Activated CD8-positive, alpha-beta T cell treated with anti-CD3 and anti-CD28 coated beads for 36 hours (primary cell): ENCODE measurements at regions not wholly inside any gene's neighbourhood (a gene's known extent, or its start where the extent isn't known, plus 50 kb on each side); places are given as distances from the start of the nearest gene placed in this dataset.

Source experiments
- ATAC-seq: fragments of 200-7000 bp; cut with Tn5 transposase; one replicate; pipeline ENCODE4 v1.10.0; 2021; ENCODE audit warnings: mild to moderate bottlenecking, moderate library complexity
- CTCF ChIA-PET: fragments of 350-600 bp; sonication (Branson Sonifier 250); formaldehyde crosslinking; loops from one replicate; lab custom pipeline; 2021; ENCODE audit warnings: antibody characterized with exemption; lab: Charles Lee
- POLR2A ChIA-PET: fragments of 350-600 bp; sonication (Branson Sonifier 250); formaldehyde crosslinking; loops from one replicate; lab custom pipeline; 2021; ENCODE audit warnings: antibody characterized with exemption; lab: Charles Lee
- DNase-seq: peaks from one replicate; pipeline ENCODE4 v3.0.0-alpha.2; 2020
- H3K27ac Mint-ChIP-seq: one replicate; pipeline ENCODE4 v1.8.0; 2021; ENCODE audit warnings: mild to moderate bottlenecking, mixed read lengths
- H3K27me3 Mint-ChIP-seq: one replicate; pipeline ENCODE4 v1.8.0; 2021; ENCODE audit warnings: mixed read lengths
- H3K36me3 Mint-ChIP-seq: one replicate; pipeline ENCODE4 v1.8.0; 2021; ENCODE audit warnings: low read depth, mixed read lengths
- H3K4me1 Mint-ChIP-seq: one replicate; pipeline ENCODE4 v1.8.0; 2021; ENCODE audit warnings: low read depth, mixed read lengths
- H3K4me3 Mint-ChIP-seq: one replicate; pipeline ENCODE4 v1.8.0; 2021; ENCODE audit warnings: mild to moderate bottlenecking, moderate library complexity, mixed read lengths
- H3K9me3 Mint-ChIP-seq: one replicate; pipeline ENCODE4 v1.8.0; 2021; ENCODE audit warnings: mixed read lengths
- intact Hi-C: fragments of 100-400 bp; cut with micrococcal nuclease; formaldehyde crosslinking; loops from one replicate; pipeline ENCODE4 v1.10.0; 2022
- TF ChIP-seq, protein P1 (sequence below): fragments of 200-600 bp; IDR thresholded peaks from one replicate; pipeline ENCODE4 v1.8.0; 2022; ENCODE audit warnings: antibody characterized with exemption, mild to moderate bottlenecking

DNA sequence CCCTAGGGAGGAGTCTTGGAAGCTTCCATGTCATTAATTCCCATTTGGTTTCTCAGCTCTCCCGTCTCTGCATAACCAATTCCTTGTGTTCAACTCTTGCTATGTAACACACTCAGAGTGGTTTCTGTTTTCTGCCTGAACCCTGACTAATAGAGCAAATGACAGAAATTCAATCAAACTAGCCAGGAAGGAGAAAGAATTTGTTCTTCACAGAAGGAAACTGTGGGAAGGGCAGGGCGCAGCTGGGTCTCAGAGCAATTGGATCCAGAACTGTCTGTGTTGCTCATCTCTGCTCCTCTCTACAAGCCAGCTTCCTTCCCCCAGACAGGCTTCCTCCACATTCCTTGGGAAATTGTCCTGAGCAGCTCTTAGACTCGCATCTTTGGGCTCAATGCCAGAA lies 269.8 kb downstream of the TNS1 start:
- ATAC-seq (no peak), DNase-seq (no peak)
- no peaks in the 10 kb centered on the region for H3K9me3 Mint-ChIP-seq
- H3K4me3 Mint-ChIP-seq: no peak overlapping the region
- TF ChIP-seq, protein P1, sequence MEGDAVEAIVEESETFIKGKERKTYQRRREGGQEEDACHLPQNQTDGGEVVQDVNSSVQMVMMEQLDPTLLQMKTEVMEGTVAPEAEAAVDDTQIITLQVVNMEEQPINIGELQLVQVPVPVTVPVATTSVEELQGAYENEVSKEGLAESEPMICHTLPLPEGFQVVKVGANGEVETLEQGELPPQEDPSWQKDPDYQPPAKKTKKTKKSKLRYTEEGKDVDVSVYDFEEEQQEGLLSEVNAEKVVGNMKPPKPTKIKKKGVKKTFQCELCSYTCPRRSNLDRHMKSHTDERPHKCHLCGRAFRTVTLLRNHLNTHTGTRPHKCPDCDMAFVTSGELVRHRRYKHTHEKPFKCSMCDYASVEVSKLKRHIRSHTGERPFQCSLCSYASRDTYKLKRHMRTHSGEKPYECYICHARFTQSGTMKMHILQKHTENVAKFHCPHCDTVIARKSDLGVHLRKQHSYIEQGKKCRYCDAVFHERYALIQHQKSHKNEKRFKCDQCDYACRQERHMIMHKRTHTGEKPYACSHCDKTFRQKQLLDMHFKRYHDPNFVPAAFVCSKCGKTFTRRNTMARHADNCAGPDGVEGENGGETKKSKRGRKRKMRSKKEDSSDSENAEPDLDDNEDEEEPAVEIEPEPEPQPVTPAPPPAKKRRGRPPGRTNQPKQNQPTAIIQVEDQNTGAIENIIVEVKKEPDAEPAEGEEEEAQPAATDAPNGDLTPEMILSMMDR: no peak
- intact Hi-C loops: no loop called here
- ChIA-PET POLR2A (no interaction called here), CTCF (interaction anchor here (0.6 to 2.1 kb wide), 3 partner anchors 7 to 23 kb away, joined by 3 to 9 read pairs (median 4); no protein-coding TSS in a partner anchor)
- H3K4me1 Mint-ChIP-seq: peaks cover 35% of the 10 kb centered on the region
- H3K36me3 Mint-ChIP-seq: peaks cover 19% of the 10 kb centered on the region
- H3K27ac Mint-ChIP-seq: no peak overlapping the region
- no peaks in the 10 kb centered on the region for H3K27me3 Mint-ChIP-seq

- Mint-ChIP-seq H3K9me3 (no peaks in the 10 kb centered on the region), H3K36me3 (peaks cover 19% of the 10 kb centered on the region), H3K27ac (no peak overlapping the region), H3K4me3 (no peak overlapping the region), H3K4me1 (peaks cover 35% of the 10 kb centered on the region), H3K27me3 (no peaks in the 10 kb centered on the region)
- CTCF ChIA-PET: interaction anchor here (0.6 to 2.1 kb wide), 2 partner anchors 19 to 221 kb away, joined by 3 to 9 read pairs; no protein-coding TSS in a partner anchor
- ATAC-seq: no peak
- TF ChIP-seq, protein P1: no peak
- POLR2A ChIA-PET: interaction anchor here (0.6 kb wide), 1 partner anchor 665 kb away, joined by 3 read pairs; no protein-coding TSS in a partner anchor
- no peak for DNase-seq
- intact Hi-C loops: no loop called here
These were observed 271.0 kb downstream of the TNS1 start for GRCh38 chr2:217731805-217732204.

DNA sequence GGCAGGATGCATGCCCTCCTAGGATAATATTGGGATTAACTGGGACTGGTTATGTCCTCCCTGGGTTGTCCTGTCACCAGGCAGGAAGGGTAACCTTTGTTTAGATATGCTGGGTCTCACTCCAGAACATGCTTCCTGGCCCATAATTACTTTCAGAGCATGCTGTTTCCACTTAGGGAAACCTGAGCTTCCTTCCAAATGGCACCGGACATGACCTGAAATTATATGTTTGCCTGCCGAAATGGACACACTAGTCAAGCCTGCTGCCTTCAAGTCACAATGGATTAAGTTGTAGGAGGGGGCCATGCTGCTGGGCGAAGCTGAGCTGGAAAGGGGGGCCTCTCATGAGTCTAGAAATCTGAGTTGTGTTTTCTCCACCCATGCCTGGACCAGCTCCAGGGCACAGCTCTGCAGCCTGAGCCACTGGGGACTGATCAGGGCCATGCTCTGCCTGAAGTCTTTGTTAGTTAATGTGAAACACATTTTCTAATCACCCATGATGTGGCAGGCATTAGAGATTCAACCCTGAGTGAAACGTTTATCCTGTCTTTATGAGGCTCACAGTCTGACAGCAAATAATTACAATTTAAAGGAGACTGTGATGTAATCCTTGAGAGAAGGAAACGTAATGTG lies 273.3 kb downstream of the TNS1 start:
- Mint-ChIP-seq H3K4me3 (no peak overlapping the region), H3K9me3 (no peaks in the 10 kb centered on the region), H3K4me1 (peaks cover 25% of the 10 kb centered on the region), H3K27me3 (no peaks in the 10 kb centered on the region), H3K36me3 (peaks cover 14% of the 10 kb centered on the region), H3K27ac (no peak overlapping the region)
- ChIA-PET CTCF (interaction anchor here (1.4 to 1.9 kb wide), 3 partner anchors 16 to 79 kb away, joined by 3 to 8 read pairs (median 4); no protein-coding TSS in a partner anchor), POLR2A (no interaction called here)
- ATAC-seq (no peak), DNase-seq (no peak)
- TF ChIP-seq, protein P1: no peak
- intact Hi-C loops: no loop called here

DNA sequence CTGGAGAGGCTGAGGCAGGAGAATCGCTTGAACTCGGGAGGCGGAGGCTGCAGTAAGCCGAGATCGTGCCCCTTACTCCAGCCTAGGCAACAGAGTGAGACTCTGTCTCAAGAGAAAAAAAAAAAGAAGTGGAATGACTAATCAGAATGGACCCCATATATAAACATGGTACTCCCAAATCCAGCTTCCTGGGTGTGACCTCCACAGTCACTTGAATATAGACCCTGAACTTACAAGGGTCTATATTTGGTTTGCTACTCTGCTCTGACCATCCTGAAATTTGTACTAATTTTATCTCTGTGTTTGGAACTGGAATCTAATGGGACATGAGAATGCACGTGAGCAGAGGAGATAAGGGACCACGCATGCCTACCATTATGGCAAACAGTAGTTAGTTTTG lies 275.0 kb downstream of the TNS1 start:
- no peak for ATAC-seq
- POLR2A ChIA-PET: no interaction called here

DNA sequence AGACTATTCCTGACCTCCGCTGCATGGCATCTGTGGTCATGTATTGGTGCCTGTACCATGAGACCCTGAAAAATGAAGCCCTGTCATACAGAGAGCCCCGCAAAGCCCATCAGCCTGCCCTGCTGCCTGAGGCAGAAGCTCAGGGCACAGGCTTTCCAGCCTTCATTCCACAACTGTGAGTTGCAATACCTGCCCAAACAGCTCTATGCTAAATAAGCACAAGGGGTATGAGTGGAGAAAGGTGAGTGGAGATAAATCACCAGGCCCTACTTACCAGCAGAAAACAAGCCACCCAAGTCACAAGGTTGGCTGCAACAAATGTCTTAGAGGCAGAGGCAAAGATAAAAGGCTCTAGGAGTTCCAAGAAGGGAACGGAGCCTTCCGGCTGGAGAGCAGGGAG lies 277.4 kb downstream of the TNS1 start:
- Mint-ChIP-seq H3K9me3 (no peaks in the 10 kb centered on the region), H3K4me3 (no peak overlapping the region), H3K36me3 (no peaks in the 10 kb centered on the region), H3K4me1 (no peaks in the 10 kb centered on the region), H3K27me3 (no peaks in the 10 kb centered on the region), H3K27ac (no peak overlapping the region)
- intact Hi-C loops: no loop called here
- DNase-seq: no peak
- ChIA-PET POLR2A (no interaction called here), CTCF (interaction anchor here (1.4 kb wide), 1 partner anchor 13 kb away, joined by 7 read pairs; no protein-coding TSS in a partner anchor)
- ATAC-seq: no peak
- TF ChIP-seq, protein P1: no peak

More for the DNA sequence above, 275.0 kb downstream of the TNS1 start:
- CTCF ChIA-PET: interaction anchor here (1.1 kb wide), 1 partner anchor 16 kb away, joined by 3 read pairs; no protein-coding TSS in a partner anchor
- no peaks in the 10 kb centered on the region for H3K36me3 Mint-ChIP-seq
- TF ChIP-seq, protein P1: no peak
- DNase-seq: no peak
- no peaks in the 10 kb centered on the region for H3K9me3 Mint-ChIP-seq
- no peaks in the 10 kb centered on the region for H3K27me3 Mint-ChIP-seq
- H3K4me3 Mint-ChIP-seq: no peak overlapping the region
- H3K27ac Mint-ChIP-seq: no peak overlapping the region
- intact Hi-C loops: no loop called here
- H3K4me1 Mint-ChIP-seq: peaks cover 9% of the 10 kb centered on the region
